ENCODE measurements at regions not wholly inside any gene's neighbourhood (a gene's known extent, or its start where the extent isn't known, plus 50 kb on each side); places are given as distances from the start of the nearest gene placed in this dataset.

DNA sequence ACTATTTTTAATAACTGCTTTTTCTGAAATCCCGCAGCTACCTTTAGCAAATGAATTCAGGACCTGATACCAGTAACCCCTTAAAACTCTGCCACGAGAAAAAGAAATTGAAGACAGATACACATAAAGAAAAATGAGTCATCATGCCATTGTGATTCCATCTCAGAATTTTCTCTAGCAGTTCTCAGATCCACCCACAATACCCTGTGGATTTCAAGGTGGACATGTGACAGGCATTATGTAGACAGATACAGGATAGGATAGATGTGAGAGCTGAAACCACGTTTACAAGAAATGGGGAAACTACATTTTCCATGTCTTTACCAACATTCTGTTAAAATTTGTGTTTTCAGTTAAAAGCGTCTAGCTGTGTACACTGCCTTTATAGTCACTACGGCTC lies 291.9 kb upstream of the NR2F2 start:
- Histone ChIP-seq H3K36me3 (ENCODE audit: control insufficient read depth, low read length) (no peaks in the 10 kb centered on the region), H4K20me1 (ENCODE audit: control insufficient read depth, insufficient read depth, low read depth, low read length) (no peaks in the 10 kb centered on the region), H3K79me2 (ENCODE audit: control insufficient read depth, low read length) (no peaks in the 10 kb centered on the region), H3K4me3 (ENCODE audit: low read length) (no peak overlapping the region), H3K27ac (ENCODE audit: low read depth, low read length) (no peak overlapping the region), H3K27me3 (ENCODE audit: control insufficient read depth, low read length) (no peaks in the 10 kb centered on the region), H3K9me2 (replicated peaks; ENCODE audit: control insufficient read depth, low read length) (no peaks in the 10 kb centered on the region), H3K4me1 (ENCODE audit: control insufficient read depth, low read length) (no peaks in the 10 kb centered on the region), H3F3A (ENCODE audit: control insufficient read depth, insufficient read depth) (no peaks in the 10 kb centered on the region), H3K9me3 (ENCODE audit: control insufficient read depth, insufficient read depth, low read length) (no peaks in the 10 kb centered on the region; the same call in 1 of the 2 replicates), H3K4me2 (ENCODE audit: low read length) (no peak overlapping the region)
- no peak for TF ChIP-seq CTCF (IDR thresholded peaks at IDR 0.05; ENCODE audit: low read depth, low read length, poor library complexity, severe bottlenecking)
- no peak for TF ChIP-seq EZH2phosphoT487 (IDR thresholded peaks at IDR 0.05; ENCODE audit: borderline replicate concordance, low read length)

DNA sequence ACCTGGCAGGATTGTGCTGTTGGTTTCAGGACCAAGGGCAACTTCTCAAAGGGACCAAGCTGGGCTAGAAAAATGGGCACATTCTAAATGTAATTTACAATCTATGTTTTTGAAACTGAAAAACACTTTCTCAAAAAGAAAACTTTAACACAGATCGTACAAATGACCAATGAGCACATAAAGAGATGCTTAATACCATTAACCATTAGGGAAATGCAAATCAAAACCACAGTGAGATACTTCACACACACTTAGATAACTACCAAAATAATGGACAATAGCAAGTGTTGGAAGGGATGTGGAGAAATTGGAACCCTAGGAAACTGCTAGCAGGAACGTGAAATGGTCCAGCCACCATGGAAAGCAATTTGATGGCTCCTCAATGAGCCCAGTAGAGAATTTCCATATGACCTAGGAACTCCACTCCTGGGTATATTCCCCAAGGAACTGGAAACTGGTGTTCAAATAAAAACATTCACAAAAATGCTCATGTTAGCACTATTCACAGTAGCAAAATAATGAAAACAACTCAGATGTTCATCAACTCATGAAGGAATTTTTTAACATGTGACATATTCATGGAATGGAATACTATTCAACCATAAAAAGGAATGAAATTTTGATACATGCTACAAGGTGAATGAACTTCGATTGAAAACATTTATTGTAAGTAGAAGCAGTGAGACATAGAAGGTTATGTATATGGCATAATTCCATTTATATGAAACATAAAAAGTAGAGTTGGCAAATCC lies 288.3 kb upstream of the NR2F2 start:
- Histone ChIP-seq H3K9me2 (replicated peaks; ENCODE audit: control insufficient read depth, low read length) (no peaks in the 10 kb centered on the region), H3K79me2 (ENCODE audit: control insufficient read depth, low read length) (no peaks in the 10 kb centered on the region), H3K4me3 (ENCODE audit: low read length) (no peak overlapping the region), H4K20me1 (ENCODE audit: control insufficient read depth, insufficient read depth, low read depth, low read length) (no peaks in the 10 kb centered on the region), H3K9me3 (ENCODE audit: control insufficient read depth, insufficient read depth, low read length) (no peaks in the 10 kb centered on the region; the same call in 1 of the 2 replicates), H3F3A (ENCODE audit: control insufficient read depth, insufficient read depth) (no peaks in the 10 kb centered on the region), H3K4me2 (ENCODE audit: low read length) (no peak overlapping the region), H3K4me1 (ENCODE audit: control insufficient read depth, low read length) (no peaks in the 10 kb centered on the region), H3K36me3 (ENCODE audit: control insufficient read depth, low read length) (no peaks in the 10 kb centered on the region), H3K27me3 (ENCODE audit: control insufficient read depth, low read length) (no peaks in the 10 kb centered on the region), H3K27ac (ENCODE audit: low read depth, low read length) (no peak overlapping the region)
- TF ChIP-seq CTCF (IDR thresholded peaks at IDR 0.05; ENCODE audit: low read depth, low read length, poor library complexity, severe bottlenecking) (no peak), EZH2phosphoT487 (IDR thresholded peaks at IDR 0.05; ENCODE audit: borderline replicate concordance, low read length) (no peak)

DNA sequence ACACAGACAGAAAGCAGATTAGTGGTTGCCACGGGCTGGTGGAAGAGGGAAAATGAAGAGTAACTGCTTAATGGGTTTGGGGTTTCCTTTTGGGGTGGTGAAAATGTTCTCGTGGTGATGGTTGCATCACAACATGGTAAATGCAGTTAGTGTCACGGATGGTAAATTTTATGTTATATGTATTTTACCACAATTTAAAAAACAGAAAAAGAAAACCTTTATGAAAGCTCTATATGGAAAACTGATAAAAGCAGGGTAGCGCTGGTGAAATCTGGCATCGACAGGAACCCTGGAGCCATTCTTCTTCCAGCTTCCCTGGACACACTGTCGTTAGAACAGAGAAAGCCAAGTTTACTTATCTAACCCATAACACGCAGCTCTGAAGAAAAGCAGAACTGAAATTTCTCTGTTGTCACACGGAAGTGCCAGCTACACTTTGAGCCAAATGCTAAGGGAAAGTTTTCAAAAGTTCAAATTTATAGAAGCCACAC lies 287.7 kb upstream of the NR2F2 start:
- Histone ChIP-seq H3K4me2 (ENCODE audit: low read length) (no peak overlapping the region), H3K27ac (ENCODE audit: low read depth, low read length) (no peak overlapping the region), H3K36me3 (ENCODE audit: control insufficient read depth, low read length) (no peaks in the 10 kb centered on the region), H3K27me3 (ENCODE audit: control insufficient read depth, low read length) (no peaks in the 10 kb centered on the region), H3K4me1 (ENCODE audit: control insufficient read depth, low read length) (no peaks in the 10 kb centered on the region), H3F3A (ENCODE audit: control insufficient read depth, insufficient read depth) (no peaks in the 10 kb centered on the region), H3K4me3 (ENCODE audit: low read length) (no peak overlapping the region), H3K79me2 (ENCODE audit: control insufficient read depth, low read length) (no peaks in the 10 kb centered on the region), H3K9me2 (replicated peaks; ENCODE audit: control insufficient read depth, low read length) (no peaks in the 10 kb centered on the region), H3K9me3 (ENCODE audit: control insufficient read depth, insufficient read depth, low read length) (no peaks in the 10 kb centered on the region; the same call in 1 of the 2 replicates), H4K20me1 (ENCODE audit: control insufficient read depth, insufficient read depth, low read depth, low read length) (no peaks in the 10 kb centered on the region)
- no peak for TF ChIP-seq CTCF (IDR thresholded peaks at IDR 0.05; ENCODE audit: low read depth, low read length, poor library complexity, severe bottlenecking)
- no peak for TF ChIP-seq EZH2phosphoT487 (IDR thresholded peaks at IDR 0.05; ENCODE audit: borderline replicate concordance, low read length)

Measured in DOHH2 (cell line).